ENCODE measurements at regions not wholly inside any gene's neighbourhood (a gene's known extent, or its start where the extent isn't known, plus 50 kb on each side); places are given as distances from the start of the nearest gene placed in this dataset.

- DNase-seq (ENCODE audit: extremely low read depth, low read depth): no peak
These were observed 479.7 kb upstream of the PCDH15 start for GRCh38 chr10:55280696-55281095.

- no peak for DNase-seq (ENCODE audit: extremely low read depth, low read depth)
These were observed 476.5 kb upstream of the PCDH15 start for GRCh38 chr10:55277549-55277948.

GRCh38 chr10:55274367-55274766 lies 473.3 kb upstream of the PCDH15 start:
- DNase-seq (ENCODE audit: extremely low read depth, low read depth): no peak

GRCh38 chr10:55273946-55274345 lies 472.9 kb upstream of the PCDH15 start:
- DNase-seq (ENCODE audit: extremely low read depth, low read depth): no peak

GRCh38 chr10:55272886-55273285 lies 471.9 kb upstream of the PCDH15 start:
- DNase-seq (ENCODE audit: extremely low read depth, low read depth): no peak

- DNase-seq (ENCODE audit: extremely low read depth, low read depth): no peak
These were observed 465.8 kb upstream of the PCDH15 start for GRCh38 chr10:55266797-55267196.

- DNase-seq (ENCODE audit: extremely low read depth, low read depth): no peak
These were observed 462.3 kb upstream of the PCDH15 start for GRCh38 chr10:55263327-55263726.

- no peak for DNase-seq (ENCODE audit: extremely low read depth, low read depth)
These were observed 441.5 kb upstream of the PCDH15 start for GRCh38 chr10:55242544-55242943.

- DNase-seq (ENCODE audit: extremely low read depth, low read depth): no peak
These were observed 436.4 kb upstream of the PCDH15 start for GRCh38 chr10:55237462-55237861.

GRCh38 chr10:55233505-55233904 lies 432.5 kb upstream of the PCDH15 start:
- no peak for DNase-seq (ENCODE audit: extremely low read depth, low read depth)

GRCh38 chr10:55233090-55233489 lies 432.1 kb upstream of the PCDH15 start:
- no peak for DNase-seq (ENCODE audit: extremely low read depth, low read depth)

- no peak for DNase-seq (ENCODE audit: extremely low read depth, low read depth)
These were observed 431.5 kb upstream of the PCDH15 start for GRCh38 chr10:55232553-55232952.

GRCh38 chr10:55227967-55228366 lies 426.9 kb upstream of the PCDH15 start:
- no peak for DNase-seq (ENCODE audit: extremely low read depth, low read depth)

GRCh38 chr10:55224007-55224781 lies 423.2 kb upstream of the PCDH15 start:
- DNase-seq (ENCODE audit: extremely low read depth, low read depth): no peak

GRCh38 chr10:55223352-55223751 lies 422.3 kb upstream of the PCDH15 start:
- DNase-seq (ENCODE audit: extremely low read depth, low read depth): no peak

GRCh38 chr10:55220975-55221374 lies 419.9 kb upstream of the PCDH15 start:
- no peak for DNase-seq (ENCODE audit: extremely low read depth, low read depth)

- DNase-seq (ENCODE audit: extremely low read depth, low read depth): no peak
These were observed 414.7 kb upstream of the PCDH15 start for GRCh38 chr10:55215699-55216098.

GRCh38 chr10:55214608-55215007 lies 413.6 kb upstream of the PCDH15 start:
- no peak for DNase-seq (ENCODE audit: extremely low read depth, low read depth)

GRCh38 chr10:55212051-55212450 lies 411.0 kb upstream of the PCDH15 start:
- DNase-seq (ENCODE audit: extremely low read depth, low read depth): no peak

GRCh38 chr10:55203874-55204273 lies 402.8 kb upstream of the PCDH15 start:
- no peak for DNase-seq (ENCODE audit: extremely low read depth, low read depth)

- no peak for DNase-seq (ENCODE audit: extremely low read depth, low read depth)
These were observed 402.3 kb upstream of the PCDH15 start for GRCh38 chr10:55203319-55203718.

GRCh38 chr10:55200020-55200419 lies 399.0 kb upstream of the PCDH15 start:
- no peak for DNase-seq (ENCODE audit: extremely low read depth, low read depth)

All from NCI-H460 (cell line).